HEK293T (cell line): ENCODE measurements at regions not wholly inside any gene's neighbourhood (a gene's known extent, or its start where the extent isn't known, plus 50 kb on each side); places are given as distances from the start of the nearest gene placed in this dataset.
A peak's percentile ranks its signal among the peaks of the same experiment; 100 is the strongest.

Source experiments
- CTCF ChIA-PET: fragments of 350-600 bp; formaldehyde crosslinking; extraction: SDS; loops from one replicate; lab custom pipeline; 2021; ENCODE audit warnings: antibody characterized with exemption, inconsistent platforms; lab: Yijun Ruan, JAX
- POLR2A ChIA-PET: fragments of 350-600 bp; formaldehyde crosslinking; extraction: SDS; loops from one replicate; lab custom pipeline; 2020; ENCODE audit warnings: antibody characterized with exemption, inconsistent platforms; lab: Yijun Ruan, JAX
- DNase-seq: peaks from one replicate; pipeline ENCODE4 v3.0.0; 2012; ENCODE audit warnings: mixed read lengths; ENCODE audit errors: extremely low spot score
- ARNT ChIP-seq: fragments of 450-650 bp; IDR thresholded peaks from 2 replicates; pipeline ENCODE4 v1.6.1; 2017; ENCODE audit warnings: mild to moderate bottlenecking
- BHLHE40 ChIP-seq: fragments of 450-650 bp; IDR thresholded peaks from 2 replicates; pipeline ENCODE4 v1.6.1; 2016; ENCODE audit warnings: mild to moderate bottlenecking, moderate library complexity, borderline replicate concordance
- CTBP1 ChIP-seq: fragments of 450-650 bp; IDR thresholded peaks from 2 replicates; pipeline ENCODE4 v1.6.1; 2016; ENCODE audit warnings: borderline replicate concordance
- ELF4 ChIP-seq: fragments of 450-650 bp; IDR thresholded peaks from 2 replicates; pipeline ENCODE4 v1.6.1; 2017; ENCODE audit warnings: antibody characterized with exemption
- FOXA1 ChIP-seq: fragments of 450-650 bp; IDR thresholded peaks from 2 replicates; pipeline ENCODE4 v1.6.1; 2016; ENCODE audit warnings: mild to moderate bottlenecking
- FOXK2 ChIP-seq: fragments of 450-650 bp; IDR thresholded peaks from 2 replicates; pipeline ENCODE4 v1.6.1; 2016; ENCODE audit warnings: mild to moderate bottlenecking
- FOXM1 ChIP-seq: fragments of 450-650 bp; IDR thresholded peaks from 2 replicates; pipeline ENCODE4 v1.6.1; 2017; ENCODE audit warnings: mild to moderate bottlenecking, borderline replicate concordance
- HDGF ChIP-seq: fragments of 450-650 bp; IDR thresholded peaks from 2 replicates; pipeline ENCODE4 v1.6.1; 2017; ENCODE audit warnings: antibody characterized with exemption, borderline replicate concordance
- L3MBTL2 ChIP-seq: fragments of 450-650 bp; conservative IDR thresholded peaks from 2 replicates; pipeline ENCODE4 v1.6.1; 2016; ENCODE audit warnings: mild to moderate bottlenecking
- LEF1 ChIP-seq: fragments of 450-650 bp; IDR thresholded peaks from 2 replicates; pipeline ENCODE4 v1.6.1; 2017; ENCODE audit warnings: mild to moderate bottlenecking, borderline replicate concordance
- NFRKB ChIP-seq: fragments of 450-650 bp; IDR thresholded peaks from 2 replicates; pipeline ENCODE4 v1.6.1; 2016; ENCODE audit warnings: mild to moderate bottlenecking, moderate library complexity
- SP1 ChIP-seq: fragments of 450-650 bp; IDR thresholded peaks from 2 replicates; pipeline ENCODE4 v1.6.1; 2017
- SUZ12 ChIP-seq: fragments of 450-650 bp; IDR thresholded peaks from 2 replicates; pipeline ENCODE4 v1.6.1; 2016; ENCODE audit warnings: mild to moderate bottlenecking
- TARDBP ChIP-seq: fragments of 450-650 bp; IDR thresholded peaks from 2 replicates; pipeline ENCODE4 v1.6.1; 2016
- ZNF384 ChIP-seq: fragments of 450-650 bp; IDR thresholded peaks from 2 replicates; pipeline ENCODE4 v1.6.1; 2016
- TF ChIP-seq, protein P1 (sequence below): fragments of 450-650 bp; IDR thresholded peaks from 2 replicates; pipeline ENCODE4 v1.6.1; 2016

DNA sequence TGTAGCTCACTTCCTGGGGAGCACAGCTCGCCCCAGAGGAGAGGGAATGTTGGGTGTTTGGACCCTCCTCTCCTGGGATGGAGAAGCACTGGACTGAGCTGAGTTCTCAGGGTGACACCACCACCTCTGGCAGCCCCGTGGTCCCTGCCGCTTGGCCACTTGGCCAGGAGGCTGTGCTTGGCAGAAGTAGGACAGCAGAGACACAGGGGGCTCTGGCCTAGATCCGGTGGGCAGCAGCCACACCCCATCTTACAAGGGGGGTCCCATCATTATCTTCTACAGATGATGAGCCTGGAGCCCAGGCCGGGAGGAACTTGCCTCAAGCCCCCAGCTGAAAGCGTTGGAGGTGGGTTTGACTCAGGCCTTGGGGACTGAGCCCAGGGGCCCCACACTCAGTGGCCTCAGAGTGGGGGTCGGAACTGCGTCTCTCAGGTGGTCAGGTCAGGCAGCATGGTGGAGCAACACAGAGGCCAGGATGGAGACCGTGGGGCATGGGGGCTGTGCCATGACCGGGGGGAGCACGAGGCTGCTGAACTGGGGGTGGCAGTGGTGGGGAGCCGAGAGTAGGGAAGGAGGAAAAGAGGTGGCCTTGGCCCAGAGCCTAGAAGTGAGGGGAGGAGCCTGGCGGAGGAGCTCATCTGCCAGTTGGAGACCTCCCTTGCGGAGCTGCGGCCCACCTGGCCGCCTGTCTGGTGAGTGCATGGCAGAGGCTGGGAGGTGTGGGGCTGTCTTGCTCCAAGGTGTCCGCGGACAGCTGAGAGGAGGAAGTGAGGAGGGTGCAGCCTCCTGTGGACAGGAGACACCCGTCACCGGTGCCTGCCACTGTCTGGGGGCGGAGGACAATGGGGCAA, 63.6 kb upstream of the HDAC4 start:
- DNase-seq: no peak
- ChIA-PET POLR2A (no interaction called here), CTCF (no interaction called here)
- TF ChIP-seq FOXK2: no peak
- TF ChIP-seq LEF1: no peak
- no peak for TF ChIP-seq NFRKB
- TF ChIP-seq L3MBTL2: no peak
- TF ChIP-seq SUZ12: no peak
- TF ChIP-seq TARDBP: no peak
- TF ChIP-seq, protein P1, sequence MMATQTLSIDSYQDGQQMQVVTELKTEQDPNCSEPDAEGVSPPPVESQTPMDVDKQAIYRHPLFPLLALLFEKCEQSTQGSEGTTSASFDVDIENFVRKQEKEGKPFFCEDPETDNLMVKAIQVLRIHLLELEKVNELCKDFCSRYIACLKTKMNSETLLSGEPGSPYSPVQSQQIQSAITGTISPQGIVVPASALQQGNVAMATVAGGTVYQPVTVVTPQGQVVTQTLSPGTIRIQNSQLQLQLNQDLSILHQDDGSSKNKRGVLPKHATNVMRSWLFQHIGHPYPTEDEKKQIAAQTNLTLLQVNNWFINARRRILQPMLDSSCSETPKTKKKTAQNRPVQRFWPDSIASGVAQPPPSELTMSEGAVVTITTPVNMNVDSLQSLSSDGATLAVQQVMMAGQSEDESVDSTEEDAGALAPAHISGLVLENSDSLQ: no peak
- TF ChIP-seq BHLHE40: no peak
- TF ChIP-seq ARNT: no peak
- TF ChIP-seq FOXA1: no peak

DNA sequence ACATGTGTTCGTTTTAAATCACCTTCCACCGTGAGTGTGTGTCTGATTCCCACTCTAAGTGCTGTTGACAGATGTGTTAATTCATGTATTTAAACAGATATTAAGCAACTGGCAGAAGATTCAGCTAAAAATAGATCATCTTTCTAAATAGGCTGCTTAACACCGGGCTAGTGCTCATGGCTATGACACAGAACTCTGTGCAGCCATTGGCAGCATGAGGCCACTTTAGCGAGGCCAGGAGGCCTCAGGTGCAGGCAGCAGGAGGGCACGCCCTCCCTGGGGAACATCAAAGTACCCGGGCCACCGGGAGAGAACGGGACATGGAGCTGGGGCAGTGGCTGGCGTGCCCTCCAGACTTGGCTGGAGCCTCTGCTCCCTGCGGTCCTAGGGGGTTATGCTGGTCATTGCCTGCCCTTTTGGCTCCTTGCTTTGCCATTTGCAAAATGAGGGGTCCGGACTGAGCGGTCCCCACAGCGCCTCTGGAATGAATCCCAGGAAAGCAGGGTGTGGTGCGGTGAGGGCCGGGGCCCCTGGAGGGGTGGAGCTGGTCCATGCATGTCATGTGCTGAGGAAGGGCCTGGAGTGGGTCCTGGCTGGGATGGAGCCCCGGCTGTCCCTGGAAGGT, 62.8 kb upstream of the HDAC4 start:
- CTCF ChIA-PET: no interaction called here
- POLR2A ChIA-PET: no interaction called here
- no peak for TF ChIP-seq BHLHE40
- no peak for TF ChIP-seq FOXA1
- TF ChIP-seq LEF1: no peak
- TF ChIP-seq SUZ12: no peak
- no peak for TF ChIP-seq CTBP1
- no peak for TF ChIP-seq L3MBTL2
- TF ChIP-seq ARNT: no peak
- TF ChIP-seq FOXK2: no peak
- no peak for TF ChIP-seq TARDBP
- TF ChIP-seq ELF4: no peak
- TF ChIP-seq NFRKB: no peak
- no peak for TF ChIP-seq SP1
- no peak for TF ChIP-seq ZNF384
- TF ChIP-seq FOXM1: no peak
- no peak for TF ChIP-seq HDGF
- TF ChIP-seq, protein P1: no peak
- no peak for DNase-seq

DNA sequence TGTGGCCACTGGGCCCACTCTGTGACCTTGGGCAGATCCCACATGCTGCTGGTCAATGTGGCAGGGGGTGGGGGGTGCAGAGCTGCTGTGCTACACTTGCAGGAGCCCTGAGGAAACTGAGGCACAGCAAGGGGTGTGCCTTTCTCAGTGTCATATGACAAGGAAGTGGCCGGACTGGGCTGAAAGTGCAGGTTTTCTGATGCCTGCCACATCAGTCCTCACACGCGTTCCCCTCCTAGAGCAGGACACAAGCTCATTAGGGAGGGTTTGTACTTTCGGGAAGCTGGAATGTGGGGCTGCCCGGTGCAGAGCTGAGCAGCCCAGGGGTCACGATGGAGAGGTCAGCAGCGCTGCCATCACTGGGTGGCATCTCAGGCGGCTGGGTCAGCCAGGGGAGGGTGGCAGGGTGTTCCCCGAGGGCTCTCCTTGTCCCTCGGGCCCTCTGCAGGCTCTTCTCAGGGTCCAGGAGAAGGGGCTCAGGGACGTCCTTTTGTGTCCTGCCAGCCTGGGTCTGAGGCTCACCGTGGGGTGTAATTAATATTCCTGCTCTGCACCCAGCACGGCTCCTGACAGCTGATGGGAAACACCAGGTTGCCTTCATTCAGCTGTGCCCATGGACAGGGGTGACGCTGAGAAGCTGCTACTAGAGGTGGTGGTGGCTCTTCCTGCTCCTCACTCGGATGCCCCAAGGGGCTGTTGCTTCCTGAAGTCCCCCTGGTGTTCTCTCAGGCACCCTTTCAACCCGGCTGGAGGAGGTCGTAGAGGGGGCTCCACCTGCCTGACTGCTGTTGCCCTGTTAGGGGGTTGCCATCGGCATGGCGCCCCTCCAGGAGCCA, 62.1 kb upstream of the HDAC4 start:
- no peak for DNase-seq
- no peak for TF ChIP-seq TARDBP
- no peak for TF ChIP-seq FOXM1
- no peak for TF ChIP-seq SP1
- TF ChIP-seq BHLHE40: no peak
- no peak for TF ChIP-seq ELF4
- no peak for TF ChIP-seq ZNF384
- no peak for TF ChIP-seq CTBP1
- no peak for TF ChIP-seq FOXK2
- no peak for TF ChIP-seq SUZ12
- no peak for TF ChIP-seq NFRKB
- POLR2A ChIA-PET: no interaction called here
- CTCF ChIA-PET: no interaction called here

DNA sequence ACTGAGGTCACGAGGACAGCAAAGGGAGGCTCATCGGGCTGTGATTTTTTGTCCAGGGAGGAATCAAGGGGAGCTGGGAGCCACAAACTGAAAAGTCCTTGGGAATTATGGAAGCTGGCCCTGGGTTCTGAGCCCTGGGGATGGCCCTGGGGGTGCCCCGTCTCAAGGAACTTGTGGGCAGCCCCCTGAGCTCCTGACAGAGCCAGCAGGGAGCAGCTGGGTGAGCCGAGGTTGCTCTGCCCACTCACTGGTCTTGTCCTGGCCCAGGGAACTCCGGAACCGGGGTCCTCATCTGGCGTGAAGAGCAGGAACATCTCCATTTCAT, 61.3 kb upstream of the HDAC4 start:
- TF ChIP-seq CTBP1 (no peak), ELF4 (no peak), BHLHE40 (no peak), SUZ12 (no peak), NFRKB (no peak), ZNF384 (no peak), L3MBTL2 (no peak), FOXM1 (no peak), LEF1 (no peak), SP1 (no peak), FOXA1 (no peak), TARDBP (no peak), FOXK2 (no peak), HDGF (no peak), ARNT (no peak)
- TF ChIP-seq, protein P1: no peak
- ChIA-PET POLR2A (no interaction called here), CTCF (no interaction called here)
- DNase-seq: no peak

DNA sequence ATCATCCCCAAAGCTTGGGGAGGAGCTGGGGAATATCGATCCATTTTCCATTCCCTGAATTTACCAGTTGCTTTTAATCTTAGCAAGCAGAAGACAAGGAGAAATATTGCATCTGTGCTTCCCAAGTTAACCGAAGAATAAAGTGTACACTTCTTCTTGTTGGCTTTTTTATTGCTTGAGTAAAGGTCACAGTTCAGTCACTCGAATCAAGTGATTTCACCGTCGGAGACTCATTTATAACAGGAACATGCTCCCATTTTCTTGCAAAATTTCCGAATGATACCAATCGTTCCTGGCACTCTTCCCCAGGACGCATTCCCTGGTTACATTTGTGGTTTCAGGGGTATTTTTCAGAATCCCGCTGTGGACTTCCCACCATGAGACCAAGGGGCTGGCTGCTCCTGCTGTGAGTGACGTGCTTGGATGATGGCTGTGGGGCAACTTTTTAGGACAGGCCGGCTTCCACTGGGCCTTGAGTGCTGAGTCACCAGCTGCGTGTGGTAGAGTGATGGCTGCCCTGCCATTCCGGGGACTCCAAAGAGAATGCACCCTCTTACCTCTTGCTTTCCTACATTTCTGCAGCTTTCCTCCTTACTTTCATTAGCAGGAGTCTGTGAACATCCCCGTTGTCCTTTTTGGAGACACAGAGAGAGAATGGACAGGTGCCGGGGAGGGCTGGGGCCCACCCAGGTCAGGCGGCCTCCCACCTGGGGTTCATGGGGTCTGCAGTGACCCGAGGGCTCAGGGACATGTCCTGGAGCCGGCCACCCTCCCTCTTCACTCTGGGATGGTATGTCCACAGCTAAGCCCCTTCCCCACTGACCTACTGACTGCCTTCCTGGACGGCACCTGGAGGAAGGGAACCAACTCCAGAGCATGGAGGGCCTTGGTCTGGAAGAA, 60.7 kb upstream of the HDAC4 start:
- DNase-seq: no peak
- ChIA-PET CTCF (no interaction called here), POLR2A (no interaction called here)
- TF ChIP-seq, protein P1: peak; percentile 38; the same call in 1 of the 2 replicates
- TF ChIP-seq HDGF: no peak
